ENCODE measurements at regions not wholly inside any gene's neighbourhood (a gene's known extent, or its start where the extent isn't known, plus 50 kb on each side); places are given as distances from the start of the nearest gene placed in this dataset.

GRCh38 chr3:18838758-18839157 lies 309.6 kb upstream of the KCNH8 start:
- no peak for TF ChIP-seq CTCF (IDR thresholded peaks at IDR 0.05; ENCODE audit: borderline replicate concordance, control extremely low read depth, extremely low read depth, insufficient read depth, missing control alignments)
- DNase-seq (ENCODE audit: low spot score): no peak
- in situ Hi-C loops (cut with MboI; ENCODE audit: low sequenced_read_pairs, unreplicated experiment): no loop called here

- DNase-seq (ENCODE audit: low spot score): no peak
- no peak for TF ChIP-seq CTCF (IDR thresholded peaks at IDR 0.05; ENCODE audit: borderline replicate concordance, control extremely low read depth, extremely low read depth, insufficient read depth, missing control alignments)
- in situ Hi-C loops (cut with MboI; ENCODE audit: low sequenced_read_pairs, unreplicated experiment): no loop called here
These were observed 311.1 kb upstream of the KCNH8 start for GRCh38 chr3:18837137-18837755.

GRCh38 chr3:18835021-18835420 lies 313.3 kb upstream of the KCNH8 start:
- in situ Hi-C loops (cut with MboI; ENCODE audit: low sequenced_read_pairs, unreplicated experiment): no loop called here
- no peak for DNase-seq (ENCODE audit: low spot score)
- TF ChIP-seq CTCF (IDR thresholded peaks at IDR 0.05; ENCODE audit: borderline replicate concordance, control extremely low read depth, extremely low read depth, insufficient read depth, missing control alignments): no peak

GRCh38 chr3:18830087-18830486 lies 318.2 kb upstream of the KCNH8 start:
- in situ Hi-C loops (cut with MboI; ENCODE audit: low sequenced_read_pairs, unreplicated experiment): no loop called here
- TF ChIP-seq CTCF (IDR thresholded peaks at IDR 0.05; ENCODE audit: borderline replicate concordance, control extremely low read depth, extremely low read depth, insufficient read depth, missing control alignments): no peak
- no peak for DNase-seq (ENCODE audit: low spot score)

- in situ Hi-C loops (cut with MboI; ENCODE audit: low sequenced_read_pairs, unreplicated experiment): no loop called here
These were observed 319.7 kb upstream of the KCNH8 start for GRCh38 chr3:18828637-18829036.

GRCh38 chr3:18827664-18828063 lies 320.6 kb upstream of the KCNH8 start:
- in situ Hi-C loops (cut with MboI; ENCODE audit: low sequenced_read_pairs, unreplicated experiment): no loop called here
- no peak for DNase-seq (ENCODE audit: low spot score)
- TF ChIP-seq CTCF (IDR thresholded peaks at IDR 0.05; ENCODE audit: borderline replicate concordance, control extremely low read depth, extremely low read depth, insufficient read depth, missing control alignments): no peak

More at GRCh38 chr3:18828637-18829036, 319.7 kb upstream of the KCNH8 start:
- no peak for TF ChIP-seq CTCF (IDR thresholded peaks at IDR 0.05; ENCODE audit: borderline replicate concordance, control extremely low read depth, extremely low read depth, insufficient read depth, missing control alignments)
- no peak for DNase-seq (ENCODE audit: low spot score)

All from GM13976 (cell line).